SK-N-SH treated with all-trans-retinoic acid at 6 μM for 48 hours (cell line): ENCODE measurements at regions not wholly inside any gene's neighbourhood (a gene's known extent, or its start where the extent isn't known, plus 50 kb on each side); places are given as distances from the start of the nearest gene placed in this dataset.

ENCODE experiments used
- ATAC-seq: fragments of 200-7000 bp; cut with Tn5 transposase; 3 replicates; pipeline ENCODE4 v1.9.1; 2020; ENCODE audit warnings: mild to moderate bottlenecking, moderate library complexity
- CREB5 ChIP-seq: fragments of 250-450 bp; sonication (Bioruptor Pico); IDR thresholded peaks from 2 replicates; pipeline ENCODE4 v1.5.1; 2020; ENCODE audit warnings: low read depth, mild to moderate bottlenecking, moderate library complexity
- CSDC2 ChIP-seq: fragments of 250-450 bp; sonication (Bioruptor Pico); IDR thresholded peaks from 2 replicates; pipeline ENCODE4 v1.5.0; 2020; ENCODE audit warnings: mild to moderate bottlenecking, moderate library complexity
- CSRNP3 ChIP-seq: fragments of 250-450 bp; sonication (Bioruptor Pico); IDR thresholded peaks from 2 replicates; pipeline ENCODE4 v1.5.1; 2021; ENCODE audit warnings: mild to moderate bottlenecking, moderate library complexity
- ESRRG ChIP-seq: fragments of 250-450 bp; sonication (Bioruptor Pico); IDR thresholded peaks from 2 replicates; pipeline ENCODE4 v1.6.1; 2021; ENCODE audit warnings: mild to moderate bottlenecking
- GLIS3 ChIP-seq: fragments of 250-450 bp; sonication (Bioruptor Pico); IDR thresholded peaks from 2 replicates; pipeline ENCODE4 v1.5.0; 2020; ENCODE audit warnings: mild to moderate bottlenecking, moderate library complexity
- ISL1 ChIP-seq: fragments of 250-450 bp; sonication (Bioruptor Pico); IDR thresholded peaks from 2 replicates; pipeline ENCODE4 v2.1.2; 2022; ENCODE audit warnings: mild to moderate bottlenecking, moderate library complexity
- OSR1 ChIP-seq: fragments of 250-450 bp; sonication (Bioruptor Pico); IDR thresholded peaks from 2 replicates; pipeline ENCODE4 v1.8.0; 2022; ENCODE audit warnings: moderate library complexity, mild to moderate bottlenecking, inconsistent platforms
- PATZ1 ChIP-seq: fragments of 250-450 bp; sonication (Bioruptor Pico); IDR thresholded peaks from 2 replicates; pipeline ENCODE4 v1.8.0; 2020; ENCODE audit warnings: mild to moderate bottlenecking, moderate library complexity, borderline replicate concordance
- POU6F1 ChIP-seq: fragments of 250-450 bp; sonication (Bioruptor Pico); IDR thresholded peaks from 2 replicates; pipeline ENCODE4 v1.8.0; 2021; ENCODE audit warnings: low read depth, mild to moderate bottlenecking, moderate library complexity, borderline replicate concordance
- PPARA ChIP-seq: fragments of 250-450 bp; sonication (Bioruptor Pico); IDR thresholded peaks from 2 replicates; pipeline ENCODE4 v1.5.0; 2020; ENCODE audit warnings: mild to moderate bottlenecking, borderline replicate concordance
- RARB ChIP-seq: fragments of 250-450 bp; sonication (Bioruptor Pico); IDR thresholded peaks from 2 replicates; pipeline ENCODE4 v1.8.0; 2021; ENCODE audit warnings: mild to moderate bottlenecking, moderate library complexity
- SNAI2 ChIP-seq: fragments of 250-450 bp; sonication (Bioruptor Pico); IDR thresholded peaks from 2 replicates; pipeline ENCODE4 v1.5.0; 2020; ENCODE audit warnings: mild to moderate bottlenecking, moderate library complexity
- TCF4 ChIP-seq: fragments of 250-450 bp; sonication (Bioruptor Pico); IDR thresholded peaks from 2 replicates; pipeline ENCODE4 v1.8.0; 2021; ENCODE audit warnings: mild to moderate bottlenecking, moderate library complexity, borderline replicate concordance
- TOX ChIP-seq: fragments of 250-450 bp; sonication (Bioruptor Pico); IDR thresholded peaks from 2 replicates; pipeline ENCODE4 v1.8.0; 2021; ENCODE audit warnings: mild to moderate bottlenecking, moderate library complexity, borderline replicate concordance
- TSHZ2 ChIP-seq: fragments of 250-450 bp; sonication (Bioruptor Pico); IDR thresholded peaks from 2 replicates; pipeline ENCODE4 v1.5.0; 2020; ENCODE audit warnings: mild to moderate bottlenecking, moderate library complexity
- ZC3H10 ChIP-seq: fragments of 250-450 bp; sonication (Bioruptor Pico); IDR thresholded peaks from 2 replicates; pipeline ENCODE4 v1.5.1; 2021; ENCODE audit warnings: mild to moderate bottlenecking, moderate library complexity
- ZFP3 ChIP-seq: fragments of 250-450 bp; sonication (Bioruptor Pico); IDR thresholded peaks from 2 replicates; pipeline ENCODE4 v1.5.0; 2020; ENCODE audit warnings: mild to moderate bottlenecking, moderate library complexity
- ZFP30 ChIP-seq: fragments of 450-650 bp; formaldehyde crosslinking; IDR thresholded peaks from 2 replicates; pipeline ENCODE4 v1.5.0; 2022; ENCODE audit warnings: mild to moderate bottlenecking, moderate library complexity
- ZNF565 ChIP-seq: fragments of 450-650 bp; formaldehyde crosslinking; conservative IDR thresholded peaks from 2 replicates; pipeline ENCODE4 v1.5.0; 2020; ENCODE audit warnings: low read depth, mild to moderate bottlenecking, moderate library complexity
- ZNF70 ChIP-seq: fragments of 450-650 bp; formaldehyde crosslinking; IDR thresholded peaks from 2 replicates; pipeline ENCODE4 v1.5.0; 2020; ENCODE audit warnings: mild to moderate bottlenecking, moderate library complexity

GRCh38 chr7:98511175-98511574 lies 105.9 kb upstream of the NPTX2 start:
- no peak for ATAC-seq
- TF ChIP-seq CSDC2 (CRISPR knock-in tag) (no peak), PPARA (no peak), ISL1 (CRISPR knock-in tag) (no peak), SNAI2 (CRISPR knock-in tag) (no peak), ZC3H10 (no peak), TCF4 (no peak), POU6F1 (no peak), ZNF70 (CRISPR knock-in tag) (no peak), GLIS3 (CRISPR knock-in tag) (no peak), TOX (CRISPR knock-in tag) (no peak)

GRCh38 chr7:98509836-98510235 lies 107.2 kb upstream of the NPTX2 start:
- TF ChIP-seq POU6F1 (no peak), OSR1 (CRISPR knock-in tag) (no peak), TSHZ2 (CRISPR knock-in tag) (no peak), CREB5 (CRISPR knock-in tag) (no peak)
- ATAC-seq = no peak

GRCh38 chr7:98506471-98506870 lies 105.6 kb upstream of the BAIAP2L1 start:
- no peak for ATAC-seq
- no peak for TF ChIP-seq PATZ1 (CRISPR knock-in tag)
- no peak for TF ChIP-seq ZFP3 (CRISPR knock-in tag)
- TF ChIP-seq RARB = no peak
- TF ChIP-seq ZC3H10 = no peak
- no peak for TF ChIP-seq POU6F1
- no peak for TF ChIP-seq CSRNP3 (CRISPR knock-in tag)
- TF ChIP-seq TSHZ2 (CRISPR knock-in tag) = no peak
- no peak for TF ChIP-seq ZNF565 (CRISPR knock-in tag)
- TF ChIP-seq ZFP30 = no peak
- no peak for TF ChIP-seq SNAI2 (CRISPR knock-in tag)
- TF ChIP-seq ESRRG (CRISPR knock-in tag) = no peak
- TF ChIP-seq TCF4 = no peak
- TF ChIP-seq OSR1 (CRISPR knock-in tag) = no peak
